SJCRH30 (cell line): ENCODE measurements at regions not wholly inside any gene's neighbourhood (a gene's known extent, or its start where the extent isn't known, plus 50 kb on each side); places are given as distances from the start of the nearest gene placed in this dataset.

Experiments
- DNase-seq, 2 experiments: peaks; one replicate each; pipeline ENCODE4 v3.0.0-alpha.2; 2015 to 2020
- H3K27ac ChIP-seq: fragments of 250-450 bp; sonication (Bioruptor Pico); 2 replicates; pipeline ENCODE4 v1.5.1; 2020; ENCODE audit warnings: mild to moderate bottlenecking, moderate library complexity
- H3K27me3 ChIP-seq: fragments of 250-450 bp; sonication (Bioruptor Pico); 2 replicates; pipeline ENCODE4 v1.5.1; 2020; ENCODE audit warnings: mild to moderate bottlenecking, moderate library complexity
- H3K36me3 ChIP-seq: fragments of 250-450 bp; sonication (Bioruptor Pico); 2 replicates; pipeline ENCODE4 v1.5.1; 2020; ENCODE audit warnings: mild to moderate bottlenecking, moderate library complexity
- H3K4me1 ChIP-seq: fragments of 250-450 bp; sonication (Bioruptor Pico); 2 replicates; pipeline ENCODE4 v1.5.1; 2020; ENCODE audit warnings: mild to moderate bottlenecking, moderate library complexity
- H3K4me3 ChIP-seq: fragments of 250-450 bp; sonication (Bioruptor Pico); 2 replicates; pipeline ENCODE4 v1.5.1; 2020; ENCODE audit warnings: mild to moderate bottlenecking, moderate library complexity
- H3K9me3 ChIP-seq: fragments of 250-450 bp; sonication (Bioruptor Pico); replicated peaks from 2 replicates; pipeline ENCODE4 v1.5.1; 2020; ENCODE audit warnings: mild to moderate bottlenecking, moderate library complexity

DNA sequence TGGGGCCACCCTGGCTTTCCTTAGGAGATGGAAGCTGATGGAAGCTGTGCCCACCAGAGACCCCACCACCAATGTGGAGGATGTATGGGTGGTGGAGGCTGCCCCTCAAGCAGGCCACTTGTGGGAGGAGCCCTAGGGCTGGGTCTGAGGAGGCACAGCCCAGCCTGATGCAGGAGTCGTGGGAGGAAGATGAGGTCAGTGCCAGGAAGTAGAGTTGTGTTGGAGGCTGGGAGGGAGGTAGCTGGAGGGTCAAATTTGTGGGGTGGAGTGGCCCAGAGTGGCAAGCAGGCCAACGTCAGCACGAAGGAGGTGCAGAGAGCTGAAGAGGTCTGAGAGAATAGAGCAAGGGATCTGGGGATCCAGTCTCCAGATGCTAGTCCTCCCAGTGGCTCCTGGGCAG, 119.0 kb upstream of the USP24 start:
- H3K27me3 ChIP-seq = peaks cover 14% of the 10 kb centered on the region
- H3K4me3 ChIP-seq = no peak overlapping the region
- no peaks in the 10 kb centered on the region for H3K36me3 ChIP-seq
- H3K27ac ChIP-seq = no peak overlapping the region
- DNase-seq = no peak
- no peaks in the 10 kb centered on the region for H3K9me3 ChIP-seq
- H3K4me1 ChIP-seq = no peaks in the 10 kb centered on the region

DNA sequence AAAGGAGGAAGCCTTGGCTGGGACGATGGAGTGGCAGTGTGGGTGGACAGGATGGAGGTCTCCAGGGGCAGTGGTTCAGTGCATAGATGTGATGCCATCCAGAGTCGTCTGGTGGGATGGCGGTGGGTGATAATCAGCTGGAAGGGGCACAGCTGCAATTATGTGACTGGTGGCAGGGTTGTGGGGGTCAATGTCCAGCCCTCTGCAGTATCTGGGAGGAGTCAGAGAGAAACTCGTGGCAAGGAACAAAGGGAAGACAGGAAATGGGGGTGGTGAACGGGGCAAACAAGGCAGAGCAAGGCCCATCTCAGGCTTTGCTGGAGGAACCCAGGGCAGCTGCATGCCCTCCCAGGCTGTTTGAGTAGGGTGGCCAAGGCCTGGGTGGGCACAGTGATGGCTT, 118.3 kb upstream of the USP24 start:
- Histone ChIP-seq H3K4me3 (no peak overlapping the region), H3K9me3 (no peaks in the 10 kb centered on the region), H3K36me3 (no peaks in the 10 kb centered on the region), H3K27me3 (peaks cover 14% of the 10 kb centered on the region), H3K27ac (no peak overlapping the region), H3K4me1 (no peaks in the 10 kb centered on the region)
- DNase-seq = no peak

DNA sequence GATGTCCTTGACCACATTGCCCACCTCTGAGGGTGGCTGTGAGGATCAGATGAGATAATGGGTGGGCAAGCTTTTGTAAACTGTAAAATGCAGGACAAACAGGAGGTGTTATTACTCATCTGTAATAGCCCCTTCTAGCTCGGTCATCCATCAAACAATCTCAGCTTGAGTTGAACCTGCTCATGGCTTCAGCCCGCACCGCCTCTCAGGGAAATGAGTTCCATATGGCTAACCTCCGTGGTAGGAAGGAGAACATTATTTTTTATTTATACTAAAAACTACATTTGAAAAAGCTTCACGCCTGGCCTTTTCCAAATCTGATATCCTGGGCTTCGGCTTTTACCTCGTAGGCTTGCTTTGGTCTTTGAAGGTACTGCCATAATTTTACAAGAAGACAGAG, 116.2 kb upstream of the USP24 start:
- Histone ChIP-seq H3K27ac (no peak overlapping the region), H3K36me3 (no peaks in the 10 kb centered on the region), H3K4me3 (no peak overlapping the region), H3K4me1 (no peaks in the 10 kb centered on the region), H3K9me3 (no peaks in the 10 kb centered on the region), H3K27me3 (peaks cover 4% of the 10 kb centered on the region; the same call in 1 of the 2 replicates)
- DNase-seq = no peak

DNA sequence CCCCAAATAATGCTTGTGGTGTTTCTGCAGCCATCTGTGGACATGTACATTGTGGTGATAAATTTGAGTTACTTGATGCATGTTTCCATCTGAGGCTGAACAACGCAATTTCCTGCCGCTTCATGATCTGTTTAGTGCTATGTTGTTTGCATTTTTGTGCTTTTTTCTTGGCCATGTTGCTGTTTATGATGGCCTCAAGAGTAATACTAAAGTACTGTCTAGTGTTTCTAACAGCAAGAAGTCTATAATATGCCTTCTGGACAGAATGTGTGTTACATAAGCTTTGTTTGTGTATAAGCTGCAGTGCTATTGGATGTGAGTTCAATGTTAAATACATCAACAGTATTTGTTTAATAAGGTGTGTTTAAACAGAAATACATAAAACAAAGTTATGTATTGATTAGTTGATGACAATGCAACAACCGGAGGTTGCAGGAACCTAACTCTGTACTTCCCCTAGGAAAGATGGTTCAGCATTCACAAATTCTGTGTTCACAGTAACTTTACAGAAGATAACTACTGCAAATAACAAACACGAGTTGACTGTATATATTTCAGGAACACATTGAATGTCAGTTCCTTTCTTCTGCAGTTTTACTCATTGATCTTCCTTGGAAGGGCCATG, 114.8 kb upstream of the USP24 start:
- Histone ChIP-seq H3K4me3 (no peak overlapping the region), H3K4me1 (no peaks in the 10 kb centered on the region), H3K27ac (no peak overlapping the region), H3K27me3 (peaks cover 4% of the 10 kb centered on the region; the same call in 1 of the 2 replicates), H3K36me3 (no peaks in the 10 kb centered on the region), H3K9me3 (no peaks in the 10 kb centered on the region)
- no peak for DNase-seq

DNA sequence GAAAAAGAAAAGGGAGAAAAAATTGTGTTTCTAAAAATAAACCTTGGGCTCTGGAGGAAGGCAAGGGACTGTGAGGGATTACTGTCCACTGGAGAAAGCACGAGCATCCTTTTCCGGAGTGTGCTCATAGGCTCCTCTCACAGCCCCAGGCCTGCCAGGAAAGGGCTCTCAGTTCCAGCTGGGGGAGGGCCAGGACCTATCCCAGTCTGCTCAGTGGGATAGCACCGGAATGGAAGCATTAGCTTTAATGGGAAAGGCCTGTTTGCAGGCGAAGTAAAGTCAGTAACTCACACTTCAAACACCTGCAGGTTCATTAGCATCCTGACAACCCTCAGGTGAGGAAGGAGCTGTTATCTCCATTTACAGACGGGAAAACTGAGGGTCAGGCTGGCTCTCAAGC, 113.9 kb upstream of the USP24 start:
- Histone ChIP-seq H3K4me1 (no peaks in the 10 kb centered on the region), H3K27me3 (peaks cover 4% of the 10 kb centered on the region; the same call in 1 of the 2 replicates), H3K4me3 (no peak overlapping the region), H3K9me3 (no peaks in the 10 kb centered on the region), H3K36me3 (no peaks in the 10 kb centered on the region), H3K27ac (no peak overlapping the region)
- DNase-seq = no peak

DNA sequence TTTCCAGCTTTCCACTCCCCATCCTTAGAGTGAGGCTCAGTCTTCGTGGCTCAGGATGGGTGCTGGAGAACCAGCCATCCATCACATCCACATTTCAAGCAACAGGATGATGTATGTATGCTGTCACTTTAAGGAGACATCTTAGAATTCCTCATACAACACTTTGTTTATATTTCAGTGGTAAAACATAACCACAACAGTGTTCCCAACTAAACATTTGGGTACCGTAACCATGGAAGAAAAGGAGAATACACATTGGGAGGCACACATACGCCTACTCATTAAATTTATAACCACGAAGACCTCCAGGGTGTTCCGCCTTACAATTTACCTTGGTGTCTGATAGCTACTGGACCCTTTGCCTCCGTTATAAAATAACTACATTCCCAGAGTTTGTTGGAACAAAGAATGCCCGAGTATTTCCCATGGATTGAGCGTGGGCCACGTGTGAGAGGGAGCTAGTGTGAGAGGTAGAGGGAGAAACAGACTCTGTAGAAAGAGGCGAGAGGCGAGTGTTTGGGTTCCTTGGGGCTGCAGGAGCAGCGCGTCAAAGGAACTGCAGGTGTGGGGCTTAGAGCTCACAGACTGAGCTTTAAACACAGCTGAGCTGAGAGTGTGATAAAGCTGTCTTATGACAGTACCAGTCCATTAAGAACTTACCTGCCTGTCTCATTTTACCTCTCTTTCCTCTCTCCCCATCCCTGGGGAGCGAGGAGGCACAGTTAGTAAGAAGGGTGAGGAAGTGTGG, 111.5 kb upstream of the USP24 start:
- DNase-seq = no peak
- Histone ChIP-seq H3K4me1 (no peaks in the 10 kb centered on the region), H3K27me3 (no peaks in the 10 kb centered on the region; the same call in 1 of the 2 replicates), H3K36me3 (no peaks in the 10 kb centered on the region), H3K9me3 (no peaks in the 10 kb centered on the region), H3K27ac (no peak overlapping the region), H3K4me3 (no peak overlapping the region)

DNA sequence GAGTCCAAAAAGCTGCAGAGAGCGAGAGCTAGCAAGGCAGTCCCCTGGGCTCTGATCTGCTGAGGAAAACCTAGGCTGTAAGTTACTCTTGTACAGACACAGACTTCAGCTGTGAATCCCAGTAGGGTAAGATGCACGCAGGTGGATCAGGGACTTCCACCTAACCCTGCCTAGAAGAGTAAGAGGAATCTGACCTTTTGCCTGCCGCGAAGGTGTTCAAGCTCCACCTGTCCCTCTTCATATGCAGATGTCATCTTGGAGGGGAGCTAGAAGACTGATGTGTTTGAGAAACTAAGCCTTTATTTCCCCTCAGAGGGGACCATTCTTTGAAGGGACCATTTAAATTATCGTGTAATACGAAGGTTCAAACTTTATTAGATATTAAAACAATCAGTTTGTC, 108.6 kb upstream of the USP24 start:
- H3K27ac ChIP-seq = no peak overlapping the region
- no peak for DNase-seq

DNA sequence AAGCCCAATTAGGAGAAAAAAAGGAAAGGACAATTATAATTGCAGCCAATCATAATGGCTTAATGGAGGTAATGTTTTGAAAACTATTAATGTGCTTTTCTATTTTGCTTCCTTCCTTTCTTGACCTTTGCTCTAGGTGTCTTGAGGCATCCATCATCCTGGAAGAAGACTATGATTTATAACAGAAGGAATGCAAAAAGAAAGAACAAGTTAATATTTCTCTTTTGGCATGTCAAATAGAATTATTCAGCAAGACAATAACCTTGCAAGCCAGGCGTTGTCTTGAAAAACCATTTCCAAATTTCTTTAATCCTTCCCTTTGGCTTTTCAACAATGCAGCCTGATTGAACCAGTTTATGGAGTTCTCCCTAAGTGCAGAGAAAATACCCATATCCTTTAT, 107.7 kb upstream of the USP24 start:
- Histone ChIP-seq H3K27ac (no peak overlapping the region), H3K36me3 (no peaks in the 10 kb centered on the region), H3K4me3 (no peak overlapping the region), H3K9me3 (no peaks in the 10 kb centered on the region), H3K27me3 (peaks cover 15% of the 10 kb centered on the region; the same call in 1 of the 2 replicates), H3K4me1 (no peaks in the 10 kb centered on the region)
- no peak for DNase-seq

More for the DNA sequence above, 108.6 kb upstream of the USP24 start:
- H3K9me3 ChIP-seq = no peaks in the 10 kb centered on the region
- peaks cover 12% of the 10 kb centered on the region; the same call in 1 of the 2 replicates for H3K27me3 ChIP-seq
- H3K4me3 ChIP-seq = no peak overlapping the region
- H3K4me1 ChIP-seq = no peaks in the 10 kb centered on the region
- no peaks in the 10 kb centered on the region for H3K36me3 ChIP-seq

DNA sequence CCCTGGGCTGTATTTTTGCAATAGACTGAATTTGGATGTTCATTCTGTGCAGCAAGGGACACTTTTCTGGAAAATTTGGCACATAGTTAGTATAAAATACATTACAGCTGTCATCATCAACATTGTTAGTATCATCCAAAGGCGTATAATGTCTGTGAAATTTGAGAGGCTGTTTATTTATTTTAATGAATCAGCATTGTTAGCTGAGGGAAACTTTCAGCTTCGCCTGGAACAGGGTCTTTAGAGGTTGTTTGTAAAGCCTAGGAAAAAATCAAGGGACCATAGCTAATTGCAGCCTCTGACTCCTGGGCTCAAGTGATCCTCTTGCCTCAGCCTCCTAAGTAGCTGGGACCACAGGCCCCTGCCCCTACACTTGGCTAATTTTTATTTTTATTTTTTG, 106.8 kb upstream of the USP24 start:
- no peak overlapping the region for H3K27ac ChIP-seq
- DNase-seq = peak; percentile 11 to 36
- H3K27me3 ChIP-seq = peaks cover 16% of the 10 kb centered on the region; the same call in 1 of the 2 replicates
- H3K36me3 ChIP-seq = no peaks in the 10 kb centered on the region
- H3K4me1 ChIP-seq = no peaks in the 10 kb centered on the region
- H3K4me3 ChIP-seq = no peak overlapping the region
- H3K9me3 ChIP-seq = no peaks in the 10 kb centered on the region

DNA sequence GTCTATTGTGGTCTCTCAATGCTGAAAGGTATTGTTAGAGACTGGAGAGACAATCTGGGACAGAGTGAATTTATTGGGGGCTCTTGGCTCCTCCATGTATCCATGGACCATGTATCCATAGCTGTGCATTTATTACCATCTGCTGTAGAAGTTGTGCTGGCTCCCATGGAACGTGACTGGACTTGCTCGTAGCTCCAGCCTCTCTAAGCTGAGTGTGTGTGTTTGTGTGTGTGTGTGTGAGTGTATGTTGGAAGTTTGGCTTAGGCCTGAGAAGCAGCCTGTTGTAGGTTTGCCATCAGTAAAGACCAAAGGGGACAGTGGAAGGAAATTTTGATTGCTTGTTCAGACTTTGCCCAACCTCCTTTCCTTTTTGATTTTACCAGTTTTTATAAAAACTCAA, 105.7 kb upstream of the USP24 start:
- no peaks in the 10 kb centered on the region for H3K9me3 ChIP-seq
- no peaks in the 10 kb centered on the region for H3K36me3 ChIP-seq
- H3K27ac ChIP-seq = no peak overlapping the region
- no peaks in the 10 kb centered on the region for H3K4me1 ChIP-seq
- DNase-seq = no peak
- no peak overlapping the region for H3K4me3 ChIP-seq
- H3K27me3 ChIP-seq = peaks cover 16% of the 10 kb centered on the region; the same call in 1 of the 2 replicates

DNA sequence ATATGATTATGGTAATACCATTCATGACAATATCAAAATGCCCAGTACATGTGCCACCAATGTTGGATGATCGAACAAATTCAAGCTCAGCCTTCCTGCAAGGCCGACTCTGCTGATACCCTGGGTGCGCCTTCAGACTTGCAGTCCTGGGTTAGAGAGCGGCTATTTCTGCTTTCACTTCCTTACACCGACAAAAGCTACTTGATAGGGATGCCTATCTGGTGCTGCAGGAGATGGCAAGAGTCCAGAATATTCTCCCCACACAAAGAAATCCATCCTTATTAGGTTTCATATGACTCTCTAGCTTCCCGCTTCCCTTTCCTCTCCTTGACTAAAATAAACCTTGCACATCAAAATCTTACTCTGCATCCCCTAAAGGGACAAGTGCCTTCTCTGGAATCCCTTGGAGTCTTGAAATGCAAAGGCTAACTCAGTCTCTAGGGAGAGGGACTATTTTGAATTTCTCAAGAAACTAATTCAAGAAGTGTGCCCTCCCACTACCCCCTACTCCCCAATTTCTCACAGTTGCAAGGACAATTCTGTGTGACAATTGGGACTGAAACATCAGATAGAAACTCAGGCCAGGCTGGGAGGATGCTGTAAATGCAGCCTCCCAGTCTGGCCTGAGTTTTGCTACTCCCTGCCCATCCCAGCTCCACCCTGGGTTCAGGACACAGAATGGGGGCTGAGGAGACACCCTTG, 103.1 kb upstream of the USP24 start:
- Histone ChIP-seq H3K27ac (no peak overlapping the region), H3K4me1 (no peaks in the 10 kb centered on the region), H3K4me3 (no peak overlapping the region), H3K9me3 (no peaks in the 10 kb centered on the region), H3K36me3 (no peaks in the 10 kb centered on the region), H3K27me3 (peaks cover 16% of the 10 kb centered on the region; the same call in 1 of the 2 replicates)
- peak in 1 of 2 experiments; percentile 15 for DNase-seq

DNA sequence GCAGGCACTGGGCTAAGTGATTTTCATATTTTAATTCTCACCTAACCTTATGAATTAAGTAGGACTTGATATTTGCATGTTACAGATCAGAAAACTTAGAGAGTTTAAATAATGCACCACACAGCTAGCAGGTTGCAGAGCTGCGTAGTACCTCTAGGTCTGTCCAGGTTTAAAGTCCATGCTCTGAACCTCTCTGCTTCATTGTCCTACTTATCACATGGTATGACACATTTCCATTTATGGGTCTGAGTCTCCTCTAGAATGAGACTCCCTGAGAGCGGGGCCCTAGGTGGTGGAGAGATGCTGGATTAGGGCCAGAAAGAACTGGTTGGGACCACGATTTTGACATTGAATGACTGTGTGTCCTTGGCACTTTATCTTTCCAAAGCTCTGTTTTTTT, 102.5 kb upstream of the USP24 start:
- no peaks in the 10 kb centered on the region for H3K9me3 ChIP-seq
- peaks cover 16% of the 10 kb centered on the region; the same call in 1 of the 2 replicates for H3K27me3 ChIP-seq
- H3K4me3 ChIP-seq = no peak overlapping the region
- DNase-seq = no peak
- H3K27ac ChIP-seq = no peak overlapping the region
- H3K36me3 ChIP-seq = no peaks in the 10 kb centered on the region
- no peaks in the 10 kb centered on the region for H3K4me1 ChIP-seq

DNA sequence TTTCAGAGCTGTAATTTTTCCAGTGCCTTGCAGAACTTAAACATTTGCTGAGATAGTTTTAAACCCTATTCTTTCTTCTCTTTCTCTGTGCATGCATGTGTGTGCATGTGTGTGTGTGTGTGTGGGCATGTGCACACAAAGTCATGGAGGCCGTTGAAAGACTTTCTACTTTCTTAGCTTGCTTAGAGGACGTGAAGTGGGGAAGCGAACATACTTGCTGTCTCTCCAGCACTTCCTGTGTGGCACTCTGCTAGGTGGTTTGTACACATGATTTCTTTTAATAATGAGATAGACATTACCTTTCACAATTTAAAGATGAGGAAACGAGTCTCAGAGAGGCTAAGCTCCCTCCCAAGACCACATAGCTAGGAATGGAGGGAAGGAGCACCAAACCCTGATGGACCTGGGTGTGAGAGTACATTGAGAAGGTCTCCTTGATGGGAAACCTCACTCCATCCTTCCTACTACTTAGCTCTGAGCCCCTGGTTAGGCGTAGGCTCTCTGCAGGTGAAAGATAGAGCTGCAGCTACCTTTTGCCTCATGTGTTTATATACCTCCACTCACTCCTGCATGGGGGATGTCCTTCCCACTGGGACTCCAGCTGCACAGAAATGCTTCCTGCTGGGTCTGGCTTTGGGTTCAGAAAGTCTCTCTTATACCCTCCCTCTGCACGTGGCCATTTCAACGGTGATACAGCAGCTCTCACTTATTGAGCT, 101.9 kb upstream of the USP24 start:
- Histone ChIP-seq H3K4me1 (no peaks in the 10 kb centered on the region), H3K27me3 (peaks cover 16% of the 10 kb centered on the region; the same call in 1 of the 2 replicates), H3K27ac (no peak overlapping the region), H3K36me3 (no peaks in the 10 kb centered on the region), H3K4me3 (no peak overlapping the region), H3K9me3 (no peaks in the 10 kb centered on the region)
- DNase-seq = no peak

DNA sequence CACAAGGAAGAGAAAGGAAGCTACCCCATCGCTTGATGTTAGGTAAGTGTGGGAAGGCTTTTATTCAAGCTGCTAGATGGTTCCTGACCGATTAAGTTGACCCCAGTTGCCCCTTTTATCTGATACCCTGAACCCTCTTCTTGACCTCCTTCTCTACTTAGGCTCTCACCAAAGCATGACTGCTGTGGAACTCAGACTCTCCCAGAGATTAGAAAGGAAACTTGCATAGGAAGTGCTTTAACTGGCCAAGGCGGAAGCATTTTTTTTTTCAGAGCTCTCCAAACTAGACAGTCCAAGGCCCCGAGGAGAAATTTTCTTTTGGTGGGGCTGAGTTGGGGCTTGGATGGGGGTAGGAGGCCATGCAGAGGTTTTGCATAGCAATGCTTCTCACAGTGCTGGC, 101.3 kb upstream of the USP24 start:
- Histone ChIP-seq H3K27ac (no peak overlapping the region), H3K9me3 (no peaks in the 10 kb centered on the region), H3K27me3 (peaks cover 16% of the 10 kb centered on the region; the same call in 1 of the 2 replicates), H3K36me3 (no peaks in the 10 kb centered on the region), H3K4me1 (no peaks in the 10 kb centered on the region), H3K4me3 (no peak overlapping the region)
- no peak for DNase-seq
